ENCODE measurements at regions not wholly inside any gene's neighbourhood (a gene's known extent, or its start where the extent isn't known, plus 50 kb on each side); places are given as distances from the start of the nearest gene placed in this dataset.

DNA sequence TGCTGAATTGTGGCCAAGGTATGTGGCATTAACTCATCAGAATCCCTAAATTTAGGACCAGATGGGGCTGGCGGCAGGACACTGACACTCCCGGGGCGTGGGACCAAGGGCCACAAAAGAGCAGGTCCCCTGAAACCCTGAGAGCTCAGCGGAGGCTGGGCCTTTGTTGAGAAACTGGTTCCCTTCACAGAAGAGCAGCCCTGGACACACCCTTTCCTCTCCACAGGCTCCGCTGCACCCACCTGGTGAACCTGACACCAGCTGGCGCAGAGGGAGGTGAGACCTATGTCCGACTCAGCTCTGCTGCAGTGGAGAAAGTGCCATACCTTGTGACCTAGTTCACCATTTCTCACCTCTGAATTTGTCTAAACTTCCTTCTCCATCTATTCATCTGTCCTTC, 119.5 kb downstream of the RTP5 start:
- Histone ChIP-seq H3F3A (ENCODE audit: insufficient read depth) (no peaks in the 10 kb centered on the region), H3K9me3 (ENCODE audit: insufficient read depth, low read length) (no peaks in the 10 kb centered on the region), H3K9ac (ENCODE audit: low read length) (no peak overlapping the region), H4K20me1 (ENCODE audit: low read depth, low read length) (no peaks in the 10 kb centered on the region), H2AFZ (ENCODE audit: low read depth, low read length, severe bottlenecking) (no peak overlapping the region), H3K9me2 (replicated peaks; ENCODE audit: insufficient read depth, low read length) (no peaks in the 10 kb centered on the region), H3K79me2 (ENCODE audit: insufficient read depth, low read length) (no peaks in the 10 kb centered on the region), H3K36me3 (ENCODE audit: low read length) (no peaks in the 10 kb centered on the region), H3K27ac (ENCODE audit: low read depth, low read length) (no peak overlapping the region), H3K4me2 (ENCODE audit: low read depth, low read length, poor library complexity, severe bottlenecking) (no peak overlapping the region), H3K4me3 (ENCODE audit: insufficient read depth, low read length, poor library complexity, severe bottlenecking) (no peak overlapping the region), H3K27me3 (ENCODE audit: low read length) (no peaks in the 10 kb centered on the region)
- TF ChIP-seq, protein P1, sequence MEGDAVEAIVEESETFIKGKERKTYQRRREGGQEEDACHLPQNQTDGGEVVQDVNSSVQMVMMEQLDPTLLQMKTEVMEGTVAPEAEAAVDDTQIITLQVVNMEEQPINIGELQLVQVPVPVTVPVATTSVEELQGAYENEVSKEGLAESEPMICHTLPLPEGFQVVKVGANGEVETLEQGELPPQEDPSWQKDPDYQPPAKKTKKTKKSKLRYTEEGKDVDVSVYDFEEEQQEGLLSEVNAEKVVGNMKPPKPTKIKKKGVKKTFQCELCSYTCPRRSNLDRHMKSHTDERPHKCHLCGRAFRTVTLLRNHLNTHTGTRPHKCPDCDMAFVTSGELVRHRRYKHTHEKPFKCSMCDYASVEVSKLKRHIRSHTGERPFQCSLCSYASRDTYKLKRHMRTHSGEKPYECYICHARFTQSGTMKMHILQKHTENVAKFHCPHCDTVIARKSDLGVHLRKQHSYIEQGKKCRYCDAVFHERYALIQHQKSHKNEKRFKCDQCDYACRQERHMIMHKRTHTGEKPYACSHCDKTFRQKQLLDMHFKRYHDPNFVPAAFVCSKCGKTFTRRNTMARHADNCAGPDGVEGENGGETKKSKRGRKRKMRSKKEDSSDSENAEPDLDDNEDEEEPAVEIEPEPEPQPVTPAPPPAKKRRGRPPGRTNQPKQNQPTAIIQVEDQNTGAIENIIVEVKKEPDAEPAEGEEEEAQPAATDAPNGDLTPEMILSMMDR (IDR thresholded peaks at IDR 0.05; ENCODE audit: insufficient read depth, low read length, poor library complexity, severe bottlenecking) = no peak
- no peak for TF ChIP-seq EZH2phosphoT487 (conservative IDR thresholded peaks at IDR 0.05; ENCODE audit: low read length)

DNA sequence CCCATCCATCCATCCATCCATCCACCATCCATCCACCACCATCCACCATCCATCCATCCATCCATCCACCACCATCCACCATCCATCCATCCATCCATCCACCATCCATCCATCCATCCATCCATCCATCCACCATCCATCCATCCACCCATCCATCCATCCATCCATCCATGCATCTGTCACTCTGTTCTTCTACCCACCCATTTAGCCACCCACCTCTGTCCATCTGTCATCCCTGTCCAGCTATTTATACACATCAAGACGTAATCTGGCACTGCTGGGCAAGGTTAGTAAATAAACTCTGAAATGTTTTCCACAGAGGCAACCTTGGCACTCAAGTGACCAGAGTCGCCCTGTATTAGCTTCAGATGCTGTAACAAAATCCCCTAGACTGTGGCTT, 120.9 kb downstream of the RTP5 start:
- Histone ChIP-seq H3K27ac (ENCODE audit: low read depth, low read length) (no peak overlapping the region), H3K9me2 (replicated peaks; ENCODE audit: insufficient read depth, low read length) (no peaks in the 10 kb centered on the region), H3K4me3 (ENCODE audit: insufficient read depth, low read length, poor library complexity, severe bottlenecking) (no peak overlapping the region), H3K9ac (ENCODE audit: low read length) (no peak overlapping the region), H3F3A (ENCODE audit: insufficient read depth) (no peaks in the 10 kb centered on the region), H3K9me3 (ENCODE audit: insufficient read depth, low read length) (no peaks in the 10 kb centered on the region), H3K79me2 (ENCODE audit: insufficient read depth, low read length) (no peaks in the 10 kb centered on the region), H2AFZ (ENCODE audit: low read depth, low read length, severe bottlenecking) (no peak overlapping the region), H4K20me1 (ENCODE audit: low read depth, low read length) (no peaks in the 10 kb centered on the region), H3K4me2 (ENCODE audit: low read depth, low read length, poor library complexity, severe bottlenecking) (no peak overlapping the region), H3K36me3 (ENCODE audit: low read length) (no peaks in the 10 kb centered on the region), H3K27me3 (ENCODE audit: low read length) (no peaks in the 10 kb centered on the region)
- TF ChIP-seq EZH2phosphoT487 (conservative IDR thresholded peaks at IDR 0.05; ENCODE audit: low read length) = no peak
- TF ChIP-seq, protein P1 (IDR thresholded peaks at IDR 0.05; ENCODE audit: insufficient read depth, low read length, poor library complexity, severe bottlenecking) = no peak

DNA sequence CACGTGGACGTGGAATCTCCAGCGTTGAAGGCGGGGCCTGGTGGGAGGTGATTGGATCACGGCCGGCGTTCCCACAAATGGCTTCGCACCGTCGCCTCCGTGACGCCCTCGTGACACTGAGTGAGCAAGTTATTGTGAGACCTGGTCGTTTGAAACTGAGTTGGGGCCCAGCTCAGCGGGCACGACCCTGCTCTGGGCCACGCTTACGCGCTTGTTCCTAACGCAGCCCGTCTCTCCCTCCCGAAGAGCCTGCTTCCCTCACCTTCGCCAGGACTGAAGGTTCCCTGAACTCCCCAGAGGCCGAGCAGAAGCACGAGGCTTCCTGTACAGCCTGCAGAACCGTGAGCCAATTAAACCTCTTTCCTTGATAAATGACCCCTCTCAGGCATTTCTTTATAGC, 121.8 kb downstream of the RTP5 start:
- TF ChIP-seq, protein P1 (IDR thresholded peaks at IDR 0.05; ENCODE audit: insufficient read depth, low read length, poor library complexity, severe bottlenecking) = no peak
- no peak for TF ChIP-seq EZH2phosphoT487 (conservative IDR thresholded peaks at IDR 0.05; ENCODE audit: low read length)
- H3K36me3 ChIP-seq (ENCODE audit: low read length) = no peaks in the 10 kb centered on the region
- no peaks in the 10 kb centered on the region for H3K9me2 ChIP-seq (replicated peaks; ENCODE audit: insufficient read depth, low read length)
- H3K9ac ChIP-seq (ENCODE audit: low read length) = no peak overlapping the region
- H3K27me3 ChIP-seq (ENCODE audit: low read length) = no peaks in the 10 kb centered on the region
- no peak overlapping the region for H3K4me2 ChIP-seq (ENCODE audit: low read depth, low read length, poor library complexity, severe bottlenecking)
- no peaks in the 10 kb centered on the region for H3K9me3 ChIP-seq (ENCODE audit: insufficient read depth, low read length)
- H3K27ac ChIP-seq (ENCODE audit: low read depth, low read length) = no peak overlapping the region
- H2AFZ ChIP-seq (ENCODE audit: low read depth, low read length, severe bottlenecking) = no peak overlapping the region
- no peaks in the 10 kb centered on the region for H3F3A ChIP-seq (ENCODE audit: insufficient read depth)
- no peaks in the 10 kb centered on the region for H4K20me1 ChIP-seq (ENCODE audit: low read depth, low read length)
- H3K4me3 ChIP-seq (ENCODE audit: insufficient read depth, low read length, poor library complexity, severe bottlenecking) = no peak overlapping the region
- H3K79me2 ChIP-seq (ENCODE audit: insufficient read depth, low read length) = no peaks in the 10 kb centered on the region

Data from SU-DHL-6 (cell line).